ENCODE measurements at regions not wholly inside any gene's neighbourhood (a gene's known extent, or its start where the extent isn't known, plus 50 kb on each side); places are given as distances from the start of the nearest gene placed in this dataset.

- DNase-seq (ENCODE audit: low read depth) = no peak
These were observed 226.3 kb downstream of the HLX start for GRCh38 chr1:221105578-221105977.

DNA sequence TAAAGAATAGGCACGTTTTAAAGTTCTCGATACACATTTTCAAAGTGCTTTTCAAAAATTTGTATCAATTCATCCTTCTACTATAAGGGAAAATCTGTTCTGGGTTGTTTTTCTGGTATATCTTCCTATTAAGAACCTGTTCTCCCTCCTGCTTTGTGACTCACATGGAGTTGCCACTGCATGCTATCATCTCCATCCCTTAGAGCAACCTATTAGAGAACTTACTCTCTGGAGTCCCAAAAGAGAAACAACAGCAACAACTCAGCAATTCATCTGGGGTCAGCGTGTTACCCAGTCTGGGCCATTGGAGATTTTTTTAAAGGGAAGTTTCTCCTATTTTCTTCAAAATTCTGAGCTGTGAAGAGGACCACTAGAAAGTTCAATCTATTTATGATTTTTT lies 227.4 kb downstream of the HLX start:
- no peak for DNase-seq (ENCODE audit: low read depth)

DNA sequence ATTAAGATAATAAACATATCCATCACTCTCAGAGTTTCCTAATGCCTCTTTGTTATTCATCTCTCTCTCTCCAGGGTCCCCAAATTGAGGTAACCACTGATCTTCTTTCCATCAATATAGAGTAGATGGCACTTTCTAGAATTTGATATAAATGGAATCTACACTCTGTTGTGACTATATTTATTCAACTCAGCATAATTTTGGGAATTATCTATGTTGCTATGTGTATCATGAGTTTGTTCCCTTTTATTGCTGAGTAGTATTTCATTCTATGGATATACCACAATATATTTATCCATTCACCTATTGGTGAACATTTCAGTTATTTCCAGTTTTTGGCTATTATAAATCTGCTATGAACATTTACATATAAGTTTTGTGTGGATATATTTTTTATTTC lies 230.7 kb downstream of the HLX start:
- no peak for DNase-seq (ENCODE audit: low read depth)

DNA sequence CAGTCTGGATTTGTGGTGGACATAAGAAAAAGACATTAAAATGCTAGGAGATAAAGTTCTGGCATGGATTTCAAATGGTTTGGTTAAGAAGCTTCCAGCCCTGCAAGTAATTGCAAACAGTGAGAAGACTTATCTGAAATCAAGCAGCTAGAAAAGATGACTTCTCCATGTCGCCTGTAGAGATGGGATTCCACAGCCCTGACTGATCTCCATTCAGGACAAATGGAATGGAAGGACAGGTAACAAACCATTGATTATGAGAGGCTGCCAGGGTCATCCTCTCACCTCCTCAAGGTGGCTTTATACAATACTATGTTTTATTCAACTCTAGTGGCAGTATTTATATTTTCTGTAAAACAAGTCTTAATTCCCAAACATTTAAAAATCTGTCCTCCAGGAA lies 237.9 kb downstream of the HLX start:
- DNase-seq (ENCODE audit: low read depth) = no peak

DNA sequence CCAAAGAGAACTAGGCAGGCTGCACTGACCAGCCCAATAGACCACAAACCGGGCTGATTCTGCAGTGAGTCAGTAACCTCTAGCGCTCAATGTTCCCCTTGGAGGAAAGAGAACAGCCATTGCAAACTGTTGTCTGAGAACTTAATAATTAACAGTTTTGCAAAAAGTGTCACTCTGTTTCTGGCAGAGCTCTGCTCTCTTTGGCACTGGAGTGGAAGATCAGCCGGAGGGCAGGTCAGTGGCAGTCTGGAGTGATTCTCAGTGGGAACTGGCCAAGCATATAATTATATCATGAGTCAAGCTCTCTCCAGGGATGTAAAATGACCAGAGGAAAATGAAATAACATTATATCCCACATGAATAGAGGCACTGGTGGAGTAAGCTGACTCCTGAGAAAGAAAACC lies 238.3 kb downstream of the HLX start:
- peak; percentile 46 for DNase-seq (ENCODE audit: low read depth)

- no peak for DNase-seq (ENCODE audit: low read depth)
These were observed 239.1 kb downstream of the HLX start for GRCh38 chr1:221118176-221118937.

- no peak for DNase-seq (ENCODE audit: low read depth)
These were observed 239.7 kb downstream of the HLX start for GRCh38 chr1:221118938-221119320.

DNA sequence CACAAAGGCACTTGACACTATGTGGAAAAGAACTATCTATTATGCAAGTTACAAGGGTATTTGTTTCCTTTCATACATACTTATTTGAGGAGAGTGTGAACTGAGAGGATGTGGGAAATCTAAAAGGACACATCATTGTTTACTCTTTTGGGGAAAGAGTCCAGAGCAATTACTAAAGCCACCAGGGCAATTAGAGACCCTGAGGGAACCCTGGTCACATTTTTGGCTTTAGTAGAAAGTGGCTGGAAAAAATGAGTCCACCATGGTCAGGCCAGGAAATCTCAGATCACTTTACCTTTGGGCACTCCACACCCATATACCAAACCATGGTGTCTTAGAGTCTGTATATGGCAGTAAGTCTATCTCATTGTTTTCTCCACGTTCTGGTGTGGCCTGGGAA lies 243.3 kb downstream of the HLX start:
- no peak for DNase-seq (ENCODE audit: low read depth)

DNA sequence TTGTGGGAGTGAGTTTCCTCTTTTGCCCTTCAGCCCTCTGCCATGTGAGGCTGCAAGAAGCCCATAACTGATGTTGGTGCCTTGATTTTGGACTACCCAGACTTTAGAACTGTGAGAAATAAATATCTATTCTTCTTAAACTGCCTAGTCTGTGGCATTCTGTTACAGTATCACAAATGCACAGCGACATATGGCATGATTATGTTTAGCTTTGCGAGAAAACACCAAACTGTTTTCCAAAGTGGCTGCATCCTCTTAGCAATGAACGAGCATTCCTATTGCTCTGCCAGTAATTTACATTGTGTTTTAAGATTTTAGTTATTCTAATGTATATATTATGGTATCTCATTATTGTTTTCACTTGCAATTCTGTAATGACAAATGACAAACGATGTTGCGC lies 246.7 kb downstream of the HLX start:
- no peak for DNase-seq (ENCODE audit: low read depth)

GRCh38 chr1:221137666-221138065 lies 258.4 kb downstream of the HLX start:
- DNase-seq (ENCODE audit: low read depth) = no peak

GRCh38 chr1:221138516-221138915 lies 259.3 kb downstream of the HLX start:
- no peak for DNase-seq (ENCODE audit: low read depth)

- DNase-seq (ENCODE audit: low read depth) = no peak
These were observed 260.7 kb downstream of the HLX start for GRCh38 chr1:221139991-221140390.

DNA sequence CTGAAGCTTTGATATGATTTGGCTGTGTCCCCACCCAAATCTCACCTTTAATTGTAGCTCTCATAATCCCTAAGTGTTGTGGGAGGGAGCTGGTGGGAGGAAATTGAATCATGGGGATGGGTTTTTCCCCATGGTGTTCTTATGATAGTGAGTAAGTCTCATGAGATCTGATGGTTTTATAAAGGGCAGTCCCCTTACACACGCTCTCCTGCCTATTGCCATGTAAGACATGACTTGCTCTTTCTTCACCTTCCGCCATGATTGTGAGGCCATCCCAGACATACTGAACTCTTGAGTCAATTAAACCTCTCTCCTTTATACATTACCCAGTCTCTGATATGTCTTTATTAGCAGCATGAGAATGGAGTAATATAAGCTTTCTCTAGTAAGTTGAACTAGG lies 261.9 kb downstream of the HLX start:
- no peak for DNase-seq (ENCODE audit: low read depth)

- DNase-seq (ENCODE audit: low read depth) = no peak
These were observed 262.5 kb downstream of the HLX start for GRCh38 chr1:221141606-221142285.

GRCh38 chr1:221148660-221149059 lies 269.4 kb downstream of the HLX start:
- DNase-seq (ENCODE audit: low read depth) = no peak

DNA sequence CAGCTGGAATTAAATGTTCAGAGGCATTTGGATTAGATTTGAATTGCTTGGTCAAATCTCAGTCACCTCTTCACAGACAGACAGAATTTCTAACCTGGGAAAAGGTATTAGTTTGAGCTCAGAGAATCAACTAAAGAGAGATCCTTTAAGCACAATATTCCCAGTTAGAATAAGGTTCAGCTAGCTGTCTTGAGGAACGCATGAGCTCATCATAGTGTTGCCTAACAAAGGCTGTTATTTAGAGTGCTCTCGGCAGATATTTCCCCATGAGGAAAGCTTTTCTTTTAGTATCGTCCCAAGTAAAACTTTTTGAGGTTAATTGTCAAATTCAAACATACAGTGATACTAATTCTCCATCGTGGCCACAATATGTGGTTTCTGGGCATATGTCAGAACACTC lies 269.9 kb downstream of the HLX start:
- no peak for DNase-seq (ENCODE audit: low read depth)

DNA sequence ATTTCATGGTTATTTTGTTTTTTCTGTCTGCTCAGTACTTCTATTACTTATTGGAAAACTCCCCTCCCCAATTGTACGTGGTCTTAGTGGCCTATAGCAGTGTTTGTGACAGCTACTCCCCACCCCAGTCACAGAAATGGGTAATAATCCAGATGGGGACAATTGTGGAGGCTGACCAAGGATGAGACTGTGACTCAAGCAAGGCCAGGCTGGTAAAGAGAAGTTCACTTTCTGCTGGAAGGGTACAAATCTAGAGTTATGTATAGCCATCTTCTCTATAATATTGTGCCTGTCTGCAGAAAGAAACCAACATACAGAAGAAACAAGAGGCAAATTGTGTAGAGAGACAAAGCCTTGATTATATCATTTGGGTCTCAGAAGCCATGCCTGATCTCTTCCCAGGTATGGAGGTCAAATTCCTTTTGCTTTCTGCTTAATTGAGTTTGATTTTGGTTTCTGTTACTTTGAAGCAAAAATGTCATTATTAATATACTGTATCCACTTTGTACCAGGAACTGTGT lies 270.4 kb downstream of the HLX start:
- no peak for DNase-seq (ENCODE audit: low read depth)

GRCh38 chr1:221150996-221151395 lies 271.8 kb downstream of the HLX start:
- DNase-seq (ENCODE audit: low read depth) = no peak

DNA sequence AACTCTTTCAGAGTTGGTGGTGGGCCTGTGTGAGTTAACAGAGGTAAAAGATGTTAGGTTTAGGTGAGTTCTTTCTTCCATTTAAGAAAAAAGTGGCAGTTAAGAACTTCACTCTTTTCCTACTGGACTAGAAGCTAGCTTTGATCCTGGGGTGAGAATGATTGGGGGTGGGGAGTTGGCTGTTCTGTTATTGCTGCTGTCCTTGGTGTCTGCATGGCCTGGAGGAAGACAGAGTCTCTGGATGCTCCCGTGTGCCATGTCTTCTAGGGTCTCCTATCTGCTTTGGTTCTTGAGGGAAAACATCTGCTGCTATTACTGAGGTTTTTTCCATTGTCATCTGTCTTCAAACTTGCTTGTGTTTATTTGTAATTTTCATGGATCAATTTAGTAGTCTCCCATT lies 275.7 kb downstream of the HLX start:
- no peak for DNase-seq (ENCODE audit: low read depth)

GRCh38 chr1:221157026-221157761 lies 278.0 kb downstream of the HLX start:
- DNase-seq (ENCODE audit: low read depth) = no peak

GRCh38 chr1:221159608-221160007 lies 280.4 kb downstream of the HLX start:
- DNase-seq (ENCODE audit: low read depth) = no peak

DNA sequence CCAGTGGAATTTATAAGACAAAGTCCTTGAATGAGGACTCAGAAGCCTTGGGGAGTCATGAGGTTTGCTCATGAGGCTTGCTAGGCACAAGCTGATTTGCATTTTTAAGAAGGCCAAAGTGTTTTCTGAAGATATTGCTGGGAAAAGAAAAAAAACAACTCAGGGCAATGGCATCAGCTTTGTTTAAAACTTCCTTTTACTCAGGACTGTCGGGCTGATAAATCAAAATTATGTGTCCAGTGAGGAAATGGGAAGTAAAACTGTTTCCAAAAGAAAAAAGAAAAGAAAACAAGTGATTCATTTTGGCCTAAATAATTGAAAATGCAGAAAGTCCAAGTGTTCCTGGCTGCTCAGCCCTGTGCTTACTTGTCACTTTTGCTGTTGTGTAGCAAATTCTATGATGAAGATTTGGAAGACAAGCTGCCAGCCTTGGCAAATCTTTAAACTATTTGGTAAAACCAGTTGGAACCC lies 282.4 kb downstream of the HLX start:
- no peak for DNase-seq (ENCODE audit: low read depth)

- no peak for DNase-seq (ENCODE audit: low read depth)
These were observed 283.1 kb downstream of the HLX start for GRCh38 chr1:221162352-221162751.

All from non-pigmented ciliary epithelial cell (primary cell).